ENCODE measurements at regions not wholly inside any gene's neighbourhood (a gene's known extent, or its start where the extent isn't known, plus 50 kb on each side); places are given as distances from the start of the nearest gene placed in this dataset.

- no peak overlapping the region for H3K4ac ChIP-seq (ENCODE audit: low read depth in 1 of 2, low read length in 2 of 2)
- no peak overlapping the region for H3K4me2 ChIP-seq (ENCODE audit: low read length, poor library complexity, severe bottlenecking)
- no peak overlapping the region for H3K27ac ChIP-seq (ENCODE audit: low read length, poor library complexity, severe bottlenecking)
- DNase-seq: no peak
- no peaks in the 10 kb centered on the region for H3K79me1 ChIP-seq (replicated peaks; ENCODE audit: low read length, poor library complexity, severe bottlenecking)
- H3K23ac ChIP-seq (ENCODE audit: low read length in 2 of 2): no peak overlapping the region
- no peaks in the 10 kb centered on the region for H3K36me3 ChIP-seq (ENCODE audit: control insufficient read depth in 1 of 2, insufficient read depth in 2 of 2, low read depth in 1 of 2, low read length in 2 of 2)
- no peak overlapping the region for H2BK120ac ChIP-seq (ENCODE audit: low read depth, low read length)
- H3K27me3 ChIP-seq (ENCODE audit: control insufficient read depth in 1 of 2, insufficient read depth in 1 of 2, low read length in 2 of 2): peaks cover 0 to 12% of the 10 kb centered on the region in 2 experiments
- no peak overlapping the region for H4K8ac ChIP-seq (ENCODE audit: low read length)
- no peaks in the 10 kb centered on the region for H3K4me1 ChIP-seq (ENCODE audit: control insufficient read depth, insufficient read depth, low read depth, low read length)
- H2BK15ac ChIP-seq (ENCODE audit: low read depth, poor library complexity, severe bottlenecking): no peak overlapping the region
- H2BK5ac ChIP-seq (ENCODE audit: low read depth, low read length, poor library complexity, severe bottlenecking): no peak overlapping the region
- 72% methylated on average over 3 of the region's 3 CpGs for WGBS
- no peak overlapping the region for H3K18ac ChIP-seq (ENCODE audit: low read depth in 1 of 2, low read length in 2 of 2)
- no peak overlapping the region for H3K4me3 ChIP-seq (ENCODE audit: insufficient read depth in 1 of 2, low read depth in 1 of 2, low read length in 2 of 2)
- no peak overlapping the region for H2AFZ ChIP-seq (ENCODE audit: low read depth, low read length)
- H3K9me3 ChIP-seq (ENCODE audit: control insufficient read depth, low read length): no peaks in the 10 kb centered on the region
- no peak overlapping the region for H4K91ac ChIP-seq (ENCODE audit: low read length)
- no peak overlapping the region for H2AK5ac ChIP-seq (ENCODE audit: low read length, severe bottlenecking)
- H3K9ac ChIP-seq (ENCODE audit: low read length): no peak overlapping the region
- H2BK12ac ChIP-seq (ENCODE audit: low read length in 2 of 2): no peak overlapping the region
- no peak overlapping the region for H3K14ac ChIP-seq (ENCODE audit: low read length in 2 of 2)
Observed at GRCh38 chr1:177392336-177392735, 221.6 kb downstream of the BRINP2 start.

GRCh38 chr1:177385760-177386698 lies 215.3 kb downstream of the BRINP2 start:
- H2AK5ac ChIP-seq (ENCODE audit: low read length, severe bottlenecking): no peak overlapping the region
- H3K23ac ChIP-seq (ENCODE audit: low read length in 2 of 2): no peak overlapping the region
- H3K79me1 ChIP-seq (replicated peaks; ENCODE audit: low read length, poor library complexity, severe bottlenecking): no peaks in the 10 kb centered on the region
- DNase-seq: peak; percentile 1
- no peak overlapping the region for H4K91ac ChIP-seq (ENCODE audit: low read length)
- no peak overlapping the region for H2BK12ac ChIP-seq (ENCODE audit: low read length in 2 of 2)
- no peak overlapping the region for H4K8ac ChIP-seq (ENCODE audit: low read length)
- no peak overlapping the region for H2BK120ac ChIP-seq (ENCODE audit: low read depth, low read length)
- no peak overlapping the region for H3K4me2 ChIP-seq (ENCODE audit: low read length, poor library complexity, severe bottlenecking)
- H3K9me3 ChIP-seq (ENCODE audit: control insufficient read depth, low read length): peaks cover 3% of the 10 kb centered on the region
- H2AFZ ChIP-seq (ENCODE audit: low read depth, low read length): no peak overlapping the region
- no peak overlapping the region for H3K4ac ChIP-seq (ENCODE audit: low read depth in 1 of 2, low read length in 2 of 2)
- 75% methylated on average over 5 of the region's 5 CpGs for WGBS
- H3K27me3 ChIP-seq (ENCODE audit: control insufficient read depth in 1 of 2, insufficient read depth in 1 of 2, low read length in 2 of 2): no peaks in the 10 kb centered on the region
- no peak overlapping the region for H2BK15ac ChIP-seq (ENCODE audit: low read depth, poor library complexity, severe bottlenecking)
- no peaks in the 10 kb centered on the region for H3K4me1 ChIP-seq (ENCODE audit: control insufficient read depth, insufficient read depth, low read depth, low read length)
- H3K18ac ChIP-seq (ENCODE audit: low read depth in 1 of 2, low read length in 2 of 2): no peak overlapping the region
- H3K14ac ChIP-seq (ENCODE audit: low read length in 2 of 2): no peak overlapping the region
- H3K36me3 ChIP-seq (ENCODE audit: control insufficient read depth in 1 of 2, insufficient read depth in 2 of 2, low read depth in 1 of 2, low read length in 2 of 2): no peaks in the 10 kb centered on the region
- no peak overlapping the region for H3K4me3 ChIP-seq (ENCODE audit: insufficient read depth in 1 of 2, low read depth in 1 of 2, low read length in 2 of 2)
- no peak overlapping the region for H3K9ac ChIP-seq (ENCODE audit: low read length)
- no peak overlapping the region for H3K27ac ChIP-seq (ENCODE audit: low read length, poor library complexity, severe bottlenecking)
- H2BK5ac ChIP-seq (ENCODE audit: low read depth, low read length, poor library complexity, severe bottlenecking): no peak overlapping the region

GRCh38 chr1:177384461-177384860 lies 213.7 kb downstream of the BRINP2 start:
- DNase-seq: peak; percentile 56
- Histone ChIP-seq H3K27me3 (ENCODE audit: control insufficient read depth in 1 of 2, insufficient read depth in 1 of 2, low read length in 2 of 2) (no peaks in the 10 kb centered on the region), H4K8ac (ENCODE audit: low read length) (peak overlapping the region; percentile 5), H3K18ac (ENCODE audit: low read depth in 1 of 2, low read length in 2 of 2) (peak overlapping the region in 1 of 2 experiments; percentile 62), H2BK12ac (ENCODE audit: low read length in 2 of 2) (peak overlapping the region in 1 of 2 experiments; percentile 7), H3K9me3 (ENCODE audit: control insufficient read depth, low read length) (peaks cover 9% of the 10 kb centered on the region), H2BK5ac (ENCODE audit: low read depth, low read length, poor library complexity, severe bottlenecking) (no peak overlapping the region), H3K27ac (ENCODE audit: low read length, poor library complexity, severe bottlenecking) (no peak overlapping the region), H3K79me1 (replicated peaks; ENCODE audit: low read length, poor library complexity, severe bottlenecking) (no peaks in the 10 kb centered on the region), H3K4me1 (ENCODE audit: control insufficient read depth, insufficient read depth, low read depth, low read length) (no peaks in the 10 kb centered on the region), H3K14ac (ENCODE audit: low read length in 2 of 2) (peak overlapping the region in 1 of 2 experiments; percentile 60), H2AFZ (ENCODE audit: low read depth, low read length) (no peak overlapping the region), H2BK120ac (ENCODE audit: low read depth, low read length) (no peak overlapping the region), H3K9ac (ENCODE audit: low read length) (no peak overlapping the region), H2BK15ac (ENCODE audit: low read depth, poor library complexity, severe bottlenecking) (no peak overlapping the region), H3K4me3 (ENCODE audit: insufficient read depth in 1 of 2, low read depth in 1 of 2, low read length in 2 of 2) (no peak overlapping the region), H3K36me3 (ENCODE audit: control insufficient read depth in 1 of 2, insufficient read depth in 2 of 2, low read depth in 1 of 2, low read length in 2 of 2) (no peaks in the 10 kb centered on the region), H3K4me2 (ENCODE audit: low read length, poor library complexity, severe bottlenecking) (no peak overlapping the region), H2AK5ac (ENCODE audit: low read length, severe bottlenecking) (no peak overlapping the region), H4K91ac (ENCODE audit: low read length) (peak overlapping the region; percentile 72), H3K4ac (ENCODE audit: low read depth in 1 of 2, low read length in 2 of 2) (no peak overlapping the region), H3K23ac (ENCODE audit: low read length in 2 of 2) (no peak overlapping the region)
- WGBS: 46% methylated on average over 3 of the region's 3 CpGs

- no peaks in the 10 kb centered on the region for H3K27me3 ChIP-seq (ENCODE audit: control insufficient read depth in 1 of 2, insufficient read depth in 1 of 2, low read length in 2 of 2)
- H3K36me3 ChIP-seq (ENCODE audit: control insufficient read depth in 1 of 2, insufficient read depth in 2 of 2, low read depth in 1 of 2, low read length in 2 of 2): no peaks in the 10 kb centered on the region
- no peaks in the 10 kb centered on the region for H3K79me1 ChIP-seq (replicated peaks; ENCODE audit: low read length, poor library complexity, severe bottlenecking)
- H2AFZ ChIP-seq (ENCODE audit: low read depth, low read length): no peak overlapping the region
- no peak overlapping the region for H3K4ac ChIP-seq (ENCODE audit: low read depth in 1 of 2, low read length in 2 of 2)
- H2BK15ac ChIP-seq (ENCODE audit: low read depth, poor library complexity, severe bottlenecking): no peak overlapping the region
- no peak overlapping the region for H3K18ac ChIP-seq (ENCODE audit: low read depth in 1 of 2, low read length in 2 of 2)
- no peak overlapping the region for H2AK5ac ChIP-seq (ENCODE audit: low read length, severe bottlenecking)
- H2BK120ac ChIP-seq (ENCODE audit: low read depth, low read length): no peak overlapping the region
- no CpG with 5 or more reads among the region's 1 CpG for WGBS
- H3K14ac ChIP-seq (ENCODE audit: low read length in 2 of 2): no peak overlapping the region
- H3K27ac ChIP-seq (ENCODE audit: low read length, poor library complexity, severe bottlenecking): no peak overlapping the region
- H3K4me2 ChIP-seq (ENCODE audit: low read length, poor library complexity, severe bottlenecking): no peak overlapping the region
- peaks cover 9% of the 10 kb centered on the region for H3K9me3 ChIP-seq (ENCODE audit: control insufficient read depth, low read length)
- H3K4me1 ChIP-seq (ENCODE audit: control insufficient read depth, insufficient read depth, low read depth, low read length): no peaks in the 10 kb centered on the region
- no peak overlapping the region for H4K91ac ChIP-seq (ENCODE audit: low read length)
- no peak for DNase-seq
- no peak overlapping the region for H3K23ac ChIP-seq (ENCODE audit: low read length in 2 of 2)
- H4K8ac ChIP-seq (ENCODE audit: low read length): no peak overlapping the region
- no peak overlapping the region for H3K9ac ChIP-seq (ENCODE audit: low read length)
- H2BK12ac ChIP-seq (ENCODE audit: low read length in 2 of 2): no peak overlapping the region
- H3K4me3 ChIP-seq (ENCODE audit: insufficient read depth in 1 of 2, low read depth in 1 of 2, low read length in 2 of 2): no peak overlapping the region
- no peak overlapping the region for H2BK5ac ChIP-seq (ENCODE audit: low read depth, low read length, poor library complexity, severe bottlenecking)
Observed at GRCh38 chr1:177383715-177384114, 213.0 kb downstream of the BRINP2 start.

Measured in mesenchymal stem cell (in vitro differentiated cells and primary cell).